Kasumi-1 (cell line): ENCODE measurements at regions not wholly inside any gene's neighbourhood (a gene's known extent, or its start where the extent isn't known, plus 50 kb on each side); places are given as distances from the start of the nearest gene placed in this dataset.
"Not testable (repeated sequence)": the region's sequence is repeated elsewhere in the genome, so short reads cannot be mapped to it uniquely, and the experiment has no call there.

Source experiments
- DNase-seq, 2 experiments: peaks; one replicate each; lab custom pipeline; 2025; lab: John Stamatoyannopoulos, UW

- peak; percentile 22 to 35 for DNase-seq
These were observed 92.4 kb upstream of the HES1 start for GRCh38 chr3:194043516-194043915.

- no peak for DNase-seq
These were observed 90.7 kb upstream of the HES1 start for GRCh38 chr3:194045289-194045688.

- no peak for DNase-seq
These were observed 90.0 kb upstream of the HES1 start for GRCh38 chr3:194045919-194046318.

- DNase-seq = no peak
These were observed 89.4 kb upstream of the HES1 start for GRCh38 chr3:194046531-194046930.

- DNase-seq = peak; percentile 63
These were observed 88.8 kb upstream of the HES1 start for GRCh38 chr3:194046995-194047645.

GRCh38 chr3:194049394-194049793, 86.6 kb upstream of the HES1 start:
- DNase-seq = no peak

- no peak for DNase-seq
These were observed 85.1 kb upstream of the HES1 start for GRCh38 chr3:194050782-194051320.

- peak; percentile 57 to 67 for DNase-seq
These were observed 84.4 kb upstream of the HES1 start for GRCh38 chr3:194051366-194052149.

- no peak for DNase-seq
These were observed 82.8 kb upstream of the HES1 start for GRCh38 chr3:194053136-194053535.

- no peak for DNase-seq
These were observed 81.9 kb upstream of the HES1 start for GRCh38 chr3:194054016-194054415.

- no peak for DNase-seq
These were observed 81.4 kb upstream of the HES1 start for GRCh38 chr3:194054540-194054939.

- no peak for DNase-seq
These were observed 81.0 kb upstream of the HES1 start for GRCh38 chr3:194054961-194055360.

GRCh38 chr3:194056323-194056722, 79.6 kb upstream of the HES1 start:
- DNase-seq = not testable (repeated sequence)

- no peak for DNase-seq
These were observed 79.1 kb upstream of the HES1 start for GRCh38 chr3:194056731-194057415.

- DNase-seq = no peak
These were observed 78.3 kb upstream of the HES1 start for GRCh38 chr3:194057570-194058188.

GRCh38 chr3:194058189-194058571, 77.8 kb upstream of the HES1 start:
- peak; percentile 17 to 43 for DNase-seq

- no peak for DNase-seq
These were observed 77.2 kb upstream of the HES1 start for GRCh38 chr3:194058753-194059152.

GRCh38 chr3:194061421-194062030, 74.4 kb upstream of the HES1 start:
- DNase-seq = no peak

- DNase-seq = no peak
These were observed 73.1 kb upstream of the HES1 start for GRCh38 chr3:194062830-194063229.

- no peak for DNase-seq
These were observed 71.3 kb upstream of the HES1 start for GRCh38 chr3:194064380-194065332.

GRCh38 chr3:194067327-194067726, 68.6 kb upstream of the HES1 start:
- DNase-seq = not testable (repeated sequence)
